HG03378 (cell line): ENCODE measurements at regions not wholly inside any gene's neighbourhood (a gene's known extent, or its start where the extent isn't known, plus 50 kb on each side); places are given as distances from the start of the nearest gene placed in this dataset.
"Not testable (repeated sequence)": the region's sequence is repeated elsewhere in the genome, so short reads cannot be mapped to it uniquely, and the experiment has no call there.

ENCODE experiments used
- ATAC-seq: cut with Tn5 transposase; IDR thresholded peaks from one replicate; pipeline ENCODE4 v1.9.1; 2021; ENCODE audit warnings: mild to moderate bottlenecking, moderate library complexity; ENCODE audit not compliant: unreplicated experiment

GRCh38 chr15:31723019-31723418 is 307.3 kb upstream of the CHRNA7 start:
- not testable (repeated sequence) for ATAC-seq

- not testable (repeated sequence) for ATAC-seq
These were observed 305.4 kb upstream of the CHRNA7 start for GRCh38 chr15:31724903-31725302.

GRCh38 chr15:31725619-31726018 is 304.7 kb upstream of the CHRNA7 start:
- not testable (repeated sequence) for ATAC-seq

- no peak for ATAC-seq
These were observed 302.7 kb upstream of the CHRNA7 start for GRCh38 chr15:31727612-31728011.

GRCh38 chr15:31732726-31733125 is 297.6 kb upstream of the CHRNA7 start:
- no peak for ATAC-seq

- ATAC-seq, result no peak
These were observed 296.9 kb upstream of the CHRNA7 start for GRCh38 chr15:31733424-31733823.

GRCh38 chr15:31740203-31740602 is 290.1 kb upstream of the CHRNA7 start:
- no peak for ATAC-seq

- ATAC-seq, result no peak
These were observed 284.5 kb upstream of the CHRNA7 start for GRCh38 chr15:31745841-31746240.

GRCh38 chr15:31752065-31752762 is 278.1 kb upstream of the CHRNA7 start:
- no peak for ATAC-seq

GRCh38 chr15:31752905-31753304 is 277.4 kb upstream of the CHRNA7 start:
- no peak for ATAC-seq

- no peak for ATAC-seq
These were observed 272.2 kb upstream of the CHRNA7 start for GRCh38 chr15:31758126-31758525.

- ATAC-seq, result no peak
These were observed 262.3 kb upstream of the CHRNA7 start for GRCh38 chr15:31768055-31768454.

- ATAC-seq, result no peak
These were observed 256.3 kb upstream of the CHRNA7 start for GRCh38 chr15:31774045-31774444.

GRCh38 chr15:31776039-31776438 is 254.3 kb upstream of the CHRNA7 start:
- ATAC-seq, result no peak

GRCh38 chr15:31781261-31781660 is 249.1 kb upstream of the CHRNA7 start:
- ATAC-seq, result no peak

- no peak for ATAC-seq
These were observed 248.1 kb upstream of the CHRNA7 start for GRCh38 chr15:31782016-31782783.

- ATAC-seq, result no peak
These were observed 247.4 kb upstream of the CHRNA7 start for GRCh38 chr15:31782951-31783350.

GRCh38 chr15:31786360-31786759 is 244.0 kb upstream of the CHRNA7 start:
- ATAC-seq, result no peak

GRCh38 chr15:31788104-31788503 is 242.2 kb upstream of the CHRNA7 start:
- no peak for ATAC-seq

- ATAC-seq, result no peak
These were observed 237.6 kb upstream of the CHRNA7 start for GRCh38 chr15:31792611-31793199.

- ATAC-seq, result no peak
These were observed 231.0 kb upstream of the CHRNA7 start for GRCh38 chr15:31799319-31799714.

GRCh38 chr15:31799715-31800321 is 230.5 kb upstream of the CHRNA7 start:
- ATAC-seq, result peak; percentile 74
